ENCODE measurements at regions not wholly inside any gene's neighbourhood (a gene's known extent, or its start where the extent isn't known, plus 50 kb on each side); places are given as distances from the start of the nearest gene placed in this dataset.

GRCh38 chr1:234691567-234691966 is 81.6 kb upstream of the IRF2BP2 start:
- no peak for TF ChIP-seq MYC (CRISPR knock-in tag; IDR thresholded peaks at IDR 0.05; ENCODE audit: borderline replicate concordance)
- no peak for TF ChIP-seq POLR2AphosphoS5 (IDR thresholded peaks at IDR 0.05; ENCODE audit: low read depth, low read length)
- TF ChIP-seq ZBTB49 (CRISPR knock-in tag; IDR thresholded peaks at IDR 0.05; ENCODE audit: borderline replicate concordance), result no peak
- no peak for TF ChIP-seq EZH2 (conservative IDR thresholded peaks at IDR 0.05; ENCODE audit: low read depth, low read length)
- TF ChIP-seq FOXA3 (CRISPR knock-in tag; IDR thresholded peaks at IDR 0.05), result no peak
